Tongue (tissue), 1 donor: ENCODE measurements at regions not wholly inside any gene's neighbourhood (a gene's known extent, or its start where the extent isn't known, plus 50 kb on each side); places are given as distances from the start of the nearest gene placed in this dataset.

Source experiments
- DNase-seq: peaks from one replicate; pipeline ENCODE4 v3.0.0-alpha.2; 2015

- DNase-seq: no peak
Observed at GRCh38 chr4:100841911-100842310, 324.1 kb upstream of the EMCN start.

- DNase-seq: no peak
Observed at GRCh38 chr4:100839712-100840111, 321.9 kb upstream of the EMCN start.

- DNase-seq: no peak
Observed at GRCh38 chr4:100838286-100838685, 320.5 kb upstream of the EMCN start.

- no peak for DNase-seq
Observed at GRCh38 chr4:100836929-100837328, 319.1 kb upstream of the EMCN start.

- DNase-seq: no peak
Observed at GRCh38 chr4:100834616-100835015, 316.8 kb upstream of the EMCN start.

GRCh38 chr4:100833906-100834305, 316.1 kb upstream of the EMCN start:
- DNase-seq: peak; percentile 12

GRCh38 chr4:100828986-100829685, 311.3 kb upstream of the EMCN start:
- no peak for DNase-seq

GRCh38 chr4:100828364-100828763, 310.5 kb upstream of the EMCN start:
- no peak for DNase-seq

GRCh38 chr4:100827756-100828155, 309.9 kb upstream of the EMCN start:
- DNase-seq: no peak

- DNase-seq: no peak
Observed at GRCh38 chr4:100826808-100827548, 309.2 kb upstream of the EMCN start.

GRCh38 chr4:100826067-100826466, 308.2 kb upstream of the EMCN start:
- DNase-seq: no peak

GRCh38 chr4:100823993-100824323, 306.1 kb upstream of the EMCN start:
- no peak for DNase-seq

GRCh38 chr4:100823066-100823992, 305.5 kb upstream of the EMCN start:
- no peak for DNase-seq

GRCh38 chr4:100820249-100820648, 302.4 kb upstream of the EMCN start:
- DNase-seq: no peak

GRCh38 chr4:100819505-100819904, 301.7 kb upstream of the EMCN start:
- peak; percentile 19 for DNase-seq

GRCh38 chr4:100816436-100817045, 298.7 kb upstream of the EMCN start:
- DNase-seq: peak; percentile 39

- DNase-seq: no peak
Observed at GRCh38 chr4:100811046-100811445, 293.2 kb upstream of the EMCN start.

GRCh38 chr4:100809506-100809905, 291.7 kb upstream of the EMCN start:
- DNase-seq: no peak

- no peak for DNase-seq
Observed at GRCh38 chr4:100806988-100807387, 289.2 kb upstream of the EMCN start.

- no peak for DNase-seq
Observed at GRCh38 chr4:100805538-100805937, 287.7 kb upstream of the EMCN start.

- DNase-seq: no peak
Observed at GRCh38 chr4:100804576-100805360, 286.9 kb upstream of the EMCN start.

GRCh38 chr4:100803751-100804150, 285.9 kb upstream of the EMCN start:
- no peak for DNase-seq
